Right atrium auricular region (tissue), 2 donors: ENCODE measurements at regions not wholly inside any gene's neighbourhood (a gene's known extent, or its start where the extent isn't known, plus 50 kb on each side); places are given as distances from the start of the nearest gene placed in this dataset.

Experiments used
- DNase-seq: peaks from one replicate; pipeline ENCODE4 v3.0.0-alpha.2; 2019; ENCODE audit warnings: low spot score
- H3K27ac ChIP-seq, 2 donors: fragments of 200-600 bp; sonication (generic); 1 replicate in 1 of 2; 2 replicates in 1 of 2; pipeline ENCODE4 v1.5.1; 2016 to 2019
- H3K27me3 ChIP-seq, 2 donors: fragments of 200-600 bp; sonication (generic); one replicate each; pipeline versions ENCODE4 v1.5.1 to v1.6.0; 2017 to 2019
- H3K36me3 ChIP-seq: fragments of 200-600 bp; sonication (generic); one replicate; pipeline ENCODE4 v1.5.1; 2016
- H3K4me1 ChIP-seq, 2 donors: fragments of 200-600 bp; sonication (generic); one replicate each; pipeline versions ENCODE4 v1.5.1 to v1.6.0; 2017 to 2019
- H3K4me3 ChIP-seq, 2 donors: fragments of 200-600 bp; sonication (generic); 1 replicate in 1 of 2; 2 replicates in 1 of 2; pipeline ENCODE4 v1.5.1; 2017 to 2019; ENCODE audit warnings: mild to moderate bottlenecking in 1 of 2, moderate library complexity in 1 of 2
- H3K9me3 ChIP-seq, 2 donors: fragments of 200-600 bp; sonication (generic); one replicate each; pipeline ENCODE4 v1.5.1; 2019
- TF ChIP-seq, protein P1 (sequence below), 2 donors: fragments of 200-600 bp; sonication (generic); IDR thresholded peaks; one replicate each; pipeline ENCODE4 v1.5.1; 2019; ENCODE audit warnings: antibody characterized with exemption in 2 of 2

DNA sequence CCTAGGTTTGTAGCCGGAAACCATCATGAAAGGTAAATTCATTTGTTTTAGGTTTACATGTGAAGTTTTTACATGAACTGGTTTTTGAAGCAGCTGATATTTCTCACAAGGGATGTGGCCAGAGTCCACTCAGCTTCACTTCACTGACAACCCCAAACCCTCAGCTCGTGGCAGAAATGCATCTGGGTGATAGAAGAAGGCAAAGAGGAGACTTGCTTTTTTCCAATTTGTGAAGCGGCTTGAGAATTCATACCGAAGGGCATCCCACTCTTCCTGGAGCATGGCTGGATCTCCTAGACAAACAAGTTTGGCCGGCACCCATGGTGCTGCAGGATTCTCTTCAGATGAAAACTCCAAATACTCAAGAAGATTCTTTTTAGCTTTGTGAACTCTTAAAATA is 392.8 kb upstream of the CNR1 start:
- H3K36me3 ChIP-seq: no peaks in the 10 kb centered on the region
- TF ChIP-seq, protein P1, sequence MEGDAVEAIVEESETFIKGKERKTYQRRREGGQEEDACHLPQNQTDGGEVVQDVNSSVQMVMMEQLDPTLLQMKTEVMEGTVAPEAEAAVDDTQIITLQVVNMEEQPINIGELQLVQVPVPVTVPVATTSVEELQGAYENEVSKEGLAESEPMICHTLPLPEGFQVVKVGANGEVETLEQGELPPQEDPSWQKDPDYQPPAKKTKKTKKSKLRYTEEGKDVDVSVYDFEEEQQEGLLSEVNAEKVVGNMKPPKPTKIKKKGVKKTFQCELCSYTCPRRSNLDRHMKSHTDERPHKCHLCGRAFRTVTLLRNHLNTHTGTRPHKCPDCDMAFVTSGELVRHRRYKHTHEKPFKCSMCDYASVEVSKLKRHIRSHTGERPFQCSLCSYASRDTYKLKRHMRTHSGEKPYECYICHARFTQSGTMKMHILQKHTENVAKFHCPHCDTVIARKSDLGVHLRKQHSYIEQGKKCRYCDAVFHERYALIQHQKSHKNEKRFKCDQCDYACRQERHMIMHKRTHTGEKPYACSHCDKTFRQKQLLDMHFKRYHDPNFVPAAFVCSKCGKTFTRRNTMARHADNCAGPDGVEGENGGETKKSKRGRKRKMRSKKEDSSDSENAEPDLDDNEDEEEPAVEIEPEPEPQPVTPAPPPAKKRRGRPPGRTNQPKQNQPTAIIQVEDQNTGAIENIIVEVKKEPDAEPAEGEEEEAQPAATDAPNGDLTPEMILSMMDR (IDR thresholded peaks at IDR 0.05): no peak
- no peak overlapping the region for H3K27ac ChIP-seq
- DNase-seq: no peak
- no peaks in the 10 kb centered on the region for H3K9me3 ChIP-seq
- H3K27me3 ChIP-seq: no peaks in the 10 kb centered on the region
- no peak overlapping the region for H3K4me3 ChIP-seq
- H3K4me1 ChIP-seq: no peaks in the 10 kb centered on the region

DNA sequence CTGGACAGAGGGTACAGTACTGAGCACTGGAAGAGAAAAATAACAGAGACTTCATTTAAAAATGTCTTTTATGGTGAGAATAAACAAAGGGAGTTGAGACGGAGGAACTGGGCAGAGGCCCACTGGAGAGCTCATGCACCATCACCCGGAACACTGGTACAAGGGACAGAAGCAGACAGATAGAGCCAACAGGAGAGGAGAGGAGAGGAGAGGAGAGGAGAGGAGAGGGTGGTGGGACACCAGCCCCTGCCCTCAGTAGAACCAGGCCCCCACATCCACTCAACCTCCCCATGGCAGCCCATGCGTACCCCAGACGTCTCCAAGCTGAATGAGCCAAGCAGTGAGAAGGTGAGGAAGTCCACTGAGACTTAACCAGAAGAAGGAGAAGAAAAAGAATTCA is 390.5 kb upstream of the CNR1 start:
- no peak overlapping the region for H3K27ac ChIP-seq
- H3K4me3 ChIP-seq: no peak overlapping the region
- no peaks in the 10 kb centered on the region for H3K4me1 ChIP-seq
- TF ChIP-seq, protein P1 (IDR thresholded peaks at IDR 0.05): no peak
- no peaks in the 10 kb centered on the region for H3K27me3 ChIP-seq
- no peaks in the 10 kb centered on the region for H3K36me3 ChIP-seq
- no peak for DNase-seq
- H3K9me3 ChIP-seq: no peaks in the 10 kb centered on the region

DNA sequence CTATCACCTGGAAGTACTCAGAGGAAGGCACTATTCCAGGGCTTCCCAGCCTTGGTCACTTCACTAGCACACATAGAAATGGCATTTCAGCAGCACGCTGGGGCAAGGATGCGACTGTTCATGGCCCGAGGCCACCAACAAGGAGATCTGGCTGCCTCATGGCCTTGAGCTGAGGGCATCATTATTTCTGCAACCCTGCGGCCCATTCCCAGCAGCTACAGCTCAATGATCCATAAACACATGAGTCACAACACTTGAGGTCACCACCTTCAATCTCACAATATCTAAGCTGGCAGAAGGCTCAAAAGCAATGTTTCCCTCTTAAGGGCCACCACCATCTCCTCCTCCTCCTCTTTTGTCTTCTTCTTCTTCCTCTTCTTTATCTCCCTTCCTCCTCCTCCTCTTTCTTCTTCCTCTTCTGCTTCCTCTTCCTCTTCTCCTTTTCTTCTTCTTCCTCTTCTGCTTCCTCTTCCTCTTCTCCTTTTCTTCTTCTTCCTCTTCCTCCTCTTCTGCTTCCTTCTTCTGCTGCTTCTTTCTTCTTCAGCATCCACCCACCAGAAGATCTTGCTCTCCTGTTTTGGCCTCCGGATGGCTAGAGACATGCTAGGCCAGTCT is 382.9 kb upstream of the CNR1 start:
- H3K27ac ChIP-seq: no peak overlapping the region
- TF ChIP-seq, protein P1 (IDR thresholded peaks at IDR 0.05): no peak
- no peaks in the 10 kb centered on the region for H3K9me3 ChIP-seq
- no peak overlapping the region for H3K4me3 ChIP-seq
- H3K36me3 ChIP-seq: no peaks in the 10 kb centered on the region
- no peak for DNase-seq
- no peaks in the 10 kb centered on the region for H3K4me1 ChIP-seq
- no peaks in the 10 kb centered on the region for H3K27me3 ChIP-seq

DNA sequence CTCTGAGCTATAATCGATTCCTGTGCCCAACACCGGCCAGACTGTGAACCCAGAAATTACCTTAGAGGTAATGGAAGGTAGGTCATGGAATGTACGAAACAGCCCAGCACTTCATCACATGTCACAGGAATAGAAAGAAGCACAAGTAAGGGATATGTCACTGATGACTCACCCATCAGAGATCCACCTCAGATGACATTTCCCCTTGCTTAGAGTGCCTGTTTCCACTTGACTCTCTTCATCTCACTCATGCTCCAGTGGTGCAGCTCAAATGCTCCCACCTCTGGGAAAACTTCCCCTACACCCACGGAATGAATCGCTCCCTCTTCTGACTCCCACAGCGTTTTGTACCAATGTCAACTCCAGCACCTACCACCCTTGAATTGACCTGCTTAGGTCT is 381.6 kb upstream of the CNR1 start:
- no peak overlapping the region for H3K4me3 ChIP-seq
- no peaks in the 10 kb centered on the region for H3K4me1 ChIP-seq
- no peaks in the 10 kb centered on the region for H3K36me3 ChIP-seq
- no peaks in the 10 kb centered on the region for H3K9me3 ChIP-seq
- no peak for DNase-seq
- TF ChIP-seq, protein P1 (IDR thresholded peaks at IDR 0.05): no peak
- H3K27ac ChIP-seq: no peak overlapping the region
- no peaks in the 10 kb centered on the region for H3K27me3 ChIP-seq

DNA sequence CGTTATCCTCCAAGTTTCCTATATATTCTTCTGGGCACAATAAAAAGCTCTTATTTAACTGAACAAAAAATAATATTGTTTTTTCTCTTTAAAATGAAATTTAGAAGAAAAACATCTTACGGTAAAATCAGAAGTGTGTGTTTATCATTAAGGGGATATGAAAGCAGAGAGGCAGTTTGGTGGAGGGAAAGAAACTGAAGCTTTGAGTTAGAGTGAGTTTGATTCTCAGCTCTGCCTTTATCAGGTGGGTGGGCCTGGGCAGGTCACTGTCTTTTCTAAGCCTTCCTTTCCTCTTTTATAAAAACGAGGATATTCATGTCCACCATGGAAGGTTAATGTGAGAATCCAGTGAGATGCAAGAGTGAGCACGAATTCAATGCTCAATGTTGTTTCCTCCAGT is 379.8 kb upstream of the CNR1 start:
- TF ChIP-seq, protein P1 (IDR thresholded peaks at IDR 0.05): no peak
- H3K4me3 ChIP-seq: no peak overlapping the region
- DNase-seq: no peak
- no peak overlapping the region for H3K27ac ChIP-seq
- no peaks in the 10 kb centered on the region for H3K36me3 ChIP-seq
- H3K4me1 ChIP-seq: no peaks in the 10 kb centered on the region
- H3K27me3 ChIP-seq: no peaks in the 10 kb centered on the region
- H3K9me3 ChIP-seq: no peaks in the 10 kb centered on the region

DNA sequence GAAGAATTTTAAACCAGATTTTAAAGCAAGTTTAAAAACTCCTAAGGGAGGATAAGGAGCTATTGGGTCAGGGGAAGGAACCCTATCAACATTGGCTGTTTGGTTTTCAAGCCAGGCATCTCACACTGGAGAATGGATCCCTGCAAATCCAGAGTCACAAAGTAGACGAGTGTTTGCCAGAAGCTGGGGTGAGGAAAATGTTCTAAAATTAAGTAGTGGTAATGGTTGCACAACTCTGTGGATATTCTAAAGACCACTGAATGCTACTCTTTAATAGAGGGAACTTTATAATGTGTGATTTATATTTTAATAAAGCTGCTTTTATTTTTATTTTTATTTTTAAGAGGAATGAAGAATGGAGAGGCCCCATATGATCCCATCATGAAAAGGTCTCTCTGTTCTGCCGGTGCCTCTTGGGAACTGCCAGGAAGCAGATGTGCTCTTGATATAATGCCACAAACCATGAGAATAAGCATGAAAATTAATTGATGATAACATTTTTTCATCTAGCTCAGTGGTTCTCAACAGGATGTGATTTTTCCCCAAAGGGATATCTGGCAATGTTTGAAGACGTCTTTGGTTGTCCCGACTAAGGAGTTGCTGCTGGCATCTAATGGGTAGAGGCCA is 379.0 kb upstream of the CNR1 start:
- TF ChIP-seq, protein P1 (IDR thresholded peaks at IDR 0.05): no peak
- Histone ChIP-seq H3K9me3 (no peaks in the 10 kb centered on the region), H3K4me3 (no peak overlapping the region), H3K36me3 (no peaks in the 10 kb centered on the region), H3K27ac (no peak overlapping the region), H3K27me3 (no peaks in the 10 kb centered on the region), H3K4me1 (no peaks in the 10 kb centered on the region)
- DNase-seq: no peak
